ENCODE measurements at regions not wholly inside any gene's neighbourhood (a gene's known extent, or its start where the extent isn't known, plus 50 kb on each side); places are given as distances from the start of the nearest gene placed in this dataset.

DNA sequence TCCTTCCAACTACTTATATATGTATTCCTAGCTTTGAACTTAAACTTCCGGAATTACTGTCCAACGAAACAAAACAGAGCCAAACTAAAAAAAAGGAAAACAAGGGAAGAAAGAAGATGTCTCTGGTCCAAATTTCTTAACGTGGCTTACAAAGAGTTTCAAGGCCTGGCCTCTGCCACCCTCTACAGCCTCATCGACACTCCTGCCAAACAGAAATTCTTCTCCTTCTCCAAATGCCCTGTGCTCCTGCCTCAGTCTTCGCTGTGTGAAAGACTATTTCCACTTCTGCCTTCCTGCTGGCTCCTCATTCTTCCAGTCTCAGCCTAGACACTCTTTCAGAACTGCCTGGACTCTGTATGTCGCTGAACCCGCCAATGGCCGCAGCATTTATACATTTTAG lies 249.2 kb downstream of the TXNL1 start:
- TF ChIP-seq, protein P1, sequence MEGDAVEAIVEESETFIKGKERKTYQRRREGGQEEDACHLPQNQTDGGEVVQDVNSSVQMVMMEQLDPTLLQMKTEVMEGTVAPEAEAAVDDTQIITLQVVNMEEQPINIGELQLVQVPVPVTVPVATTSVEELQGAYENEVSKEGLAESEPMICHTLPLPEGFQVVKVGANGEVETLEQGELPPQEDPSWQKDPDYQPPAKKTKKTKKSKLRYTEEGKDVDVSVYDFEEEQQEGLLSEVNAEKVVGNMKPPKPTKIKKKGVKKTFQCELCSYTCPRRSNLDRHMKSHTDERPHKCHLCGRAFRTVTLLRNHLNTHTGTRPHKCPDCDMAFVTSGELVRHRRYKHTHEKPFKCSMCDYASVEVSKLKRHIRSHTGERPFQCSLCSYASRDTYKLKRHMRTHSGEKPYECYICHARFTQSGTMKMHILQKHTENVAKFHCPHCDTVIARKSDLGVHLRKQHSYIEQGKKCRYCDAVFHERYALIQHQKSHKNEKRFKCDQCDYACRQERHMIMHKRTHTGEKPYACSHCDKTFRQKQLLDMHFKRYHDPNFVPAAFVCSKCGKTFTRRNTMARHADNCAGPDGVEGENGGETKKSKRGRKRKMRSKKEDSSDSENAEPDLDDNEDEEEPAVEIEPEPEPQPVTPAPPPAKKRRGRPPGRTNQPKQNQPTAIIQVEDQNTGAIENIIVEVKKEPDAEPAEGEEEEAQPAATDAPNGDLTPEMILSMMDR (IDR thresholded peaks at IDR 0.05; ENCODE audit: unreplicated experiment in 3 of 3): no peak
- Mint-ChIP-seq H3K27me3 (ENCODE audit: low read depth) (peaks cover 4% of the 10 kb centered on the region), H3K9me3 (no peaks in the 10 kb centered on the region)

DNA sequence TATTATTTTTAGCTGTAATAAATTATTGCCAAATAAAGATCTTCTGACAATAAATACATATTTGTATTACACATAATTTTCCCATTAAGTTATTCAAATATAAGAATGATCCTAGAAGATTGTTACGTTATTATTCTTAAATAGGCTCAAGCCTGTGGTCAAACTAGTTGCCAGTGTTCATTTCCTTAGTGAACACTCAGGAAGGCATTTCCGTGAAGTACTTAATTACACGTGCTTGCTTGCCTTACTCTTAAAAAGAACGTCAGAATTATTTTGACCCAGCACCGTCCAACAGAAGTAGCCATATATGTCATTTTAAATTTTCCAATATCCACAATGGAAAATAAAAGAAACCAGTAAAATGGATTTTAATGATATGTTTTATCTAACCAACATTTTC lies 249.8 kb downstream of the TXNL1 start:
- Mint-ChIP-seq H3K4me1 (peaks cover 23% of the 10 kb centered on the region), H3K27ac (no peak overlapping the region), H3K36me3 (ENCODE audit: low read depth) (no peaks in the 10 kb centered on the region), H3K27me3 (ENCODE audit: low read depth) (peaks cover under 1% of the 10 kb centered on the region), H3K9me3 (no peaks in the 10 kb centered on the region), H3K4me3 (no peak overlapping the region)
- TF ChIP-seq, protein P1 (IDR thresholded peaks at IDR 0.05; ENCODE audit: unreplicated experiment in 3 of 3): no peak

More for the DNA sequence above, 249.2 kb downstream of the TXNL1 start:
- H3K4me1 Mint-ChIP-seq: peaks cover 23% of the 10 kb centered on the region
- H3K36me3 Mint-ChIP-seq (ENCODE audit: low read depth): no peaks in the 10 kb centered on the region
- no peak overlapping the region for H3K4me3 Mint-ChIP-seq
- H3K27ac Mint-ChIP-seq: no peak overlapping the region

DNA sequence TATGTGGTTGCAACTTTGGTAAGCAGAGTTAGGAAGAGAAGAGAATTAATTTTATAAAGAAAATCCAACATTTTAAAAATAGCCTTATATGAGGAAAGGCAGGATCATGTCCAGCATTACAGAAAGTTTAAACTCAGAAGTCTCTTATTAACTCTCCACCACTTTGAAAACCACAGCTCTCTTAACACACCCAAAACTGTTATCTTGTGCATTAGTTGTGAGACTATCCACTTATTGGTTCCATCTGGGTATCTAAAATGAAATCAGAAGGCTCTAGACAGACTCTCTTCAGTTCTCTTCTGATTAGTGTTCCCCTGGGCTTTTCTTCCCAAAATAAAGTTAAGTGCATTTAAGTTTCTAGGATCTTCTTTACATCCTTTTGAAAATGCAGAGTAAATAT lies 251.5 kb downstream of the TXNL1 start:
- H3K27ac Mint-ChIP-seq: no peak overlapping the region
- H3K4me1 Mint-ChIP-seq: peaks cover 23% of the 10 kb centered on the region
- H3K9me3 Mint-ChIP-seq: no peaks in the 10 kb centered on the region
- no peak overlapping the region for H3K4me3 Mint-ChIP-seq
- H3K36me3 Mint-ChIP-seq (ENCODE audit: low read depth): no peaks in the 10 kb centered on the region
- TF ChIP-seq, protein P1 (IDR thresholded peaks at IDR 0.05; ENCODE audit: unreplicated experiment in 3 of 3): no peak
- no peaks in the 10 kb centered on the region for H3K27me3 Mint-ChIP-seq (ENCODE audit: low read depth)

DNA sequence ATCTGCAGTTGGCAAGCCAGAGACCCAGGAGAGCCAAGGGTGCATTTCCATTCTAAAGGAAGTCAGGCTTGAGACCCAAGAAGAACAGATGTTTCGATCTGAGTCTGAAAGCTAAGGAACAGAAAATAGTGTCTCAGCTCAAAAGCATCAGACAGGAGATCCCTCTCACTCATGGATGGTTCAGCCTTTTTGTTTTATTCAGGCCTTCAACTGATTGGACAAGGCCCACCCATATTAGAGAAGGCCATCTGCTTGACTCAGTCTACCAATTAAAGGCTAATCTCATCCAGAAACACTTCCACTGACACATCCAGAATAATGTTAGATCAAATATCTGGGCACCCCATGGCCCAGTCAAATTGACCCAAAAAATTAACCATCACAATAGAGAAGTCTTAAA lies 255.0 kb downstream of the TXNL1 start:
- Mint-ChIP-seq H3K27ac (no peak overlapping the region), H3K4me3 (no peak overlapping the region), H3K27me3 (ENCODE audit: low read depth) (no peaks in the 10 kb centered on the region), H3K36me3 (ENCODE audit: low read depth) (no peaks in the 10 kb centered on the region), H3K9me3 (no peaks in the 10 kb centered on the region), H3K4me1 (peaks cover 13% of the 10 kb centered on the region)
- TF ChIP-seq, protein P1 (IDR thresholded peaks at IDR 0.05; ENCODE audit: unreplicated experiment in 3 of 3): no peak

DNA sequence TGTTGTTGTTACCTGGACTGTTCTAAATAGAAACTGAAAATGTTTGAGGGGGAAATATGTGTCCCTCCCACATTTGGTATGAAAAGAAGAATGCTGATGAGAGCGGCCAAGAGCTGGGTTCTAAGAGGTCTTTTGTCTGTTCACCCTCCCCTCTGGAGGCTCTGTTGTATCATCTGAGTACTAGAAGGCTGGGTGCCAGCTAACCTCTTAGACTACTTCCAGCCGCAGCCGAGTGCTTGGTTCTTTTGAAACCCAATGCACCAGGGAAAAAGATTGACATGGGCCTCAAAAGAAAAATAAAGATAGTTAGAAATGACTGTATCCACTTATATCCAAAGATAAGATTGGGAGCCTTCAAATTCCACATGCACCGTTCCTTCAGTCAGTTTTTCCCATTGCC lies 255.9 kb downstream of the TXNL1 start:
- TF ChIP-seq, protein P1 (IDR thresholded peaks at IDR 0.05; ENCODE audit: unreplicated experiment in 3 of 3): no peak
- Mint-ChIP-seq H3K4me1 (peaks cover 11% of the 10 kb centered on the region), H3K9me3 (no peaks in the 10 kb centered on the region), H3K36me3 (ENCODE audit: low read depth) (no peaks in the 10 kb centered on the region), H3K4me3 (no peak overlapping the region), H3K27me3 (ENCODE audit: low read depth) (no peaks in the 10 kb centered on the region), H3K27ac (no peak overlapping the region)

DNA sequence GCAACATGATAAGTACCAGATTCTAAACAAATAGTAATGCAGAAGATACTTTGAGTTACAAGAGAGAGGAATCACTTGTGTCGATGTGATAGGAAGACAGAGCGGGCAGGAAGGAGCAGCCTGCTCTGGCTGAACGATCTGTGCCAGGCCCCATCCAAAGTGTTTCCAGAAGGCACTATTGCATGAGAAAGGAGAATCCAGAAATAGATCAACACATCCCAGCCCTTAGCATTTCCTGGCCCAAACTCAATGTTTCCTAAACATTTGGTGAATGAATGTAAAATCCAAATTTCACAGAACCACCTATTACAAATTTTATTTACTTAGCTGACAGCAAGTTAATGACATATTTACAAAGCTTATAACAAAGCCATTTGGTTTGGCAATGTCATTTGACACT lies 257.2 kb downstream of the TXNL1 start:
- H3K36me3 Mint-ChIP-seq (ENCODE audit: low read depth): no peaks in the 10 kb centered on the region
- H3K4me1 Mint-ChIP-seq: peaks cover under 1% of the 10 kb centered on the region

More for the DNA sequence above, 257.2 kb downstream of the TXNL1 start:
- TF ChIP-seq, protein P1 (IDR thresholded peaks at IDR 0.05; ENCODE audit: unreplicated experiment in 3 of 3): no peak
- H3K9me3 Mint-ChIP-seq: no peaks in the 10 kb centered on the region
- no peak overlapping the region for H3K27ac Mint-ChIP-seq
- no peak overlapping the region for H3K4me3 Mint-ChIP-seq
- H3K27me3 Mint-ChIP-seq (ENCODE audit: low read depth): no peaks in the 10 kb centered on the region

Measured in nephron (organoid).